Bronchial epithelial cell (primary cell): ENCODE measurements at regions not wholly inside any gene's neighbourhood (a gene's known extent, or its start where the extent isn't known, plus 50 kb on each side); places are given as distances from the start of the nearest gene placed in this dataset.

Experiments
- DNase-seq: peaks from one replicate; pipeline ENCODE4 v3.0.0-alpha.2; 2010; ENCODE audit warnings: low read depth
- FAIRE-seq: peaks from 2 replicates; lab custom pipeline; 2011; peaks lifted over from hg19 to GRCh38; lab: Jason Lieb, UNC
- H3K27me3 ChIP-seq: 2 replicates; pipeline ENCODE4 v1.5.1; 2011; ENCODE audit warnings: low read length; ENCODE audit not compliant: control insufficient read depth, insufficient read depth
- H3K36me3 ChIP-seq: 2 replicates; pipeline ENCODE4 v1.5.1; 2011; ENCODE audit warnings: low read length; ENCODE audit not compliant: control insufficient read depth, insufficient read depth
- H3K4me3 ChIP-seq: 2 replicates; pipeline ENCODE4 v1.5.1; 2011; ENCODE audit warnings: mild to moderate bottlenecking, low read depth, low read length, control low read depth
- TF ChIP-seq, protein P1 (sequence below): IDR thresholded peaks from 2 replicates; pipeline ENCODE4 v1.5.1; 2011; ENCODE audit warnings: mild to moderate bottlenecking, moderate library complexity, low read length, control low read depth, inconsistent platforms; ENCODE audit not compliant: insufficient read depth, severe bottlenecking

- TF ChIP-seq, protein P1, sequence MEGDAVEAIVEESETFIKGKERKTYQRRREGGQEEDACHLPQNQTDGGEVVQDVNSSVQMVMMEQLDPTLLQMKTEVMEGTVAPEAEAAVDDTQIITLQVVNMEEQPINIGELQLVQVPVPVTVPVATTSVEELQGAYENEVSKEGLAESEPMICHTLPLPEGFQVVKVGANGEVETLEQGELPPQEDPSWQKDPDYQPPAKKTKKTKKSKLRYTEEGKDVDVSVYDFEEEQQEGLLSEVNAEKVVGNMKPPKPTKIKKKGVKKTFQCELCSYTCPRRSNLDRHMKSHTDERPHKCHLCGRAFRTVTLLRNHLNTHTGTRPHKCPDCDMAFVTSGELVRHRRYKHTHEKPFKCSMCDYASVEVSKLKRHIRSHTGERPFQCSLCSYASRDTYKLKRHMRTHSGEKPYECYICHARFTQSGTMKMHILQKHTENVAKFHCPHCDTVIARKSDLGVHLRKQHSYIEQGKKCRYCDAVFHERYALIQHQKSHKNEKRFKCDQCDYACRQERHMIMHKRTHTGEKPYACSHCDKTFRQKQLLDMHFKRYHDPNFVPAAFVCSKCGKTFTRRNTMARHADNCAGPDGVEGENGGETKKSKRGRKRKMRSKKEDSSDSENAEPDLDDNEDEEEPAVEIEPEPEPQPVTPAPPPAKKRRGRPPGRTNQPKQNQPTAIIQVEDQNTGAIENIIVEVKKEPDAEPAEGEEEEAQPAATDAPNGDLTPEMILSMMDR: no peak
- H3K4me3 ChIP-seq: no peak overlapping the region
- no peak for FAIRE-seq
- H3K27me3 ChIP-seq: no peaks in the 10 kb centered on the region
- no peaks in the 10 kb centered on the region for H3K36me3 ChIP-seq
- DNase-seq: no peak
These were observed 158.6 kb upstream of the SYT4 start for GRCh38 chr18:43435851-43436250.

DNA sequence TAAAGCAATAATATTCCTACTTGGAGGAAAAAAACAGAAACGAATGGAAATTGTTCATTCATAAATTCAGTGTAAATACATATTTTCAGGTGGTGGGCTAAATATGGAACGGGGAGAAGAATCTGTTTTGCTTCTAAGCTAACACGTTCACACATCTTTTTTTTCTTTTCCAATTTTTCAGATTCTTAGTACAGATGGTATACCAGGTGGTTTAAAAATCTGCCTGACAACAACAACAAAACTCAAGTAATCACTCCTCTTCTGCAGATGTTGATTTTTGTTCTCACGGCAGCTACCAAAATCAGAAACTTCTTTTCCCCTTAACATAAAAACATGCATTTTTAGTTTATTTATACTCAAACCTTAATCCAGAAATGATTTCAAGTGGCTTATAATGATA lies 164.8 kb upstream of the SYT4 start:
- no peak for FAIRE-seq
- no peaks in the 10 kb centered on the region for H3K27me3 ChIP-seq
- TF ChIP-seq, protein P1: no peak
- no peak overlapping the region for H3K4me3 ChIP-seq
- DNase-seq: no peak
- H3K36me3 ChIP-seq: no peaks in the 10 kb centered on the region

GRCh38 chr18:43442571-43442970 lies 165.3 kb upstream of the SYT4 start:
- Histone ChIP-seq H3K27me3 (no peaks in the 10 kb centered on the region), H3K36me3 (no peaks in the 10 kb centered on the region), H3K4me3 (no peak overlapping the region)
- peak; percentile 7 for DNase-seq
- TF ChIP-seq, protein P1: no peak
- FAIRE-seq: no peak

- FAIRE-seq: no peak
- no peaks in the 10 kb centered on the region for H3K27me3 ChIP-seq
These were observed 188.2 kb upstream of the SYT4 start for GRCh38 chr18:43465483-43465882.

GRCh38 chr18:43471873-43472272 lies 194.6 kb upstream of the SYT4 start:
- FAIRE-seq: no peak
- TF ChIP-seq, protein P1: no peak
- no peak for DNase-seq
- H3K36me3 ChIP-seq: no peaks in the 10 kb centered on the region
- no peaks in the 10 kb centered on the region for H3K27me3 ChIP-seq
- H3K4me3 ChIP-seq: no peak overlapping the region

More at GRCh38 chr18:43465483-43465882, 188.2 kb upstream of the SYT4 start:
- no peak overlapping the region for H3K4me3 ChIP-seq
- no peak for DNase-seq
- H3K36me3 ChIP-seq: no peaks in the 10 kb centered on the region
- TF ChIP-seq, protein P1: no peak

- no peak for FAIRE-seq
- H3K27me3 ChIP-seq: no peaks in the 10 kb centered on the region
- H3K4me3 ChIP-seq: no peak overlapping the region
- no peaks in the 10 kb centered on the region for H3K36me3 ChIP-seq
- DNase-seq: no peak
- TF ChIP-seq, protein P1: no peak
These were observed 203.8 kb upstream of the SYT4 start for GRCh38 chr18:43481069-43481468.
